ENCODE measurements at regions not wholly inside any gene's neighbourhood (a gene's known extent, or its start where the extent isn't known, plus 50 kb on each side); places are given as distances from the start of the nearest gene placed in this dataset.
"Not testable (repeated sequence)": the region's sequence is repeated elsewhere in the genome, so short reads cannot be mapped to it uniquely, and the experiment has no call there.

GRCh38 chr4:177809791-177810190, 367.6 kb upstream of the AGA start:
- no peak for DNase-seq

GRCh38 chr4:177810220-177810619, 368.0 kb upstream of the AGA start:
- no peak for DNase-seq

- DNase-seq = not testable (repeated sequence)
These were observed 376.2 kb upstream of the AGA start for GRCh38 chr4:177818392-177818791.

DNA sequence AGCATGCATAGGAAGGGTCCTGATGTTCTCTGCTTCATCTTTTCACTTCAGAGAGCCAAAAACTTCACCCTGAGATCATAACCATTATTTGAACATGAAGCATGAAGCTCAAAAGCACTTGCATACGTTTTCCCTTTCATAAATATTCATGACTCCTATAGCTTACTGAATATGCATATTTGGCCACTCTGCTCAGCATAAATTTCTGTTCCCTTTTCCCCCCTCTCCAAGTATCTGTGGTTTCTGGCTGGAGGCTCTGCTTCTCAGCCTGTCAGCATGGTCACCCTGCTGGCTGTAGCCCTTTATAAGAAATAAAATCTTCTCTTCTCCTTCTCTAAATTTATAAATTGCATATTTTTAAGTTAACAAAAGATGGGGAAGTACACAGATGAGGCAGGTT, 384.7 kb upstream of the AGA start:
- no peak for DNase-seq

DNA sequence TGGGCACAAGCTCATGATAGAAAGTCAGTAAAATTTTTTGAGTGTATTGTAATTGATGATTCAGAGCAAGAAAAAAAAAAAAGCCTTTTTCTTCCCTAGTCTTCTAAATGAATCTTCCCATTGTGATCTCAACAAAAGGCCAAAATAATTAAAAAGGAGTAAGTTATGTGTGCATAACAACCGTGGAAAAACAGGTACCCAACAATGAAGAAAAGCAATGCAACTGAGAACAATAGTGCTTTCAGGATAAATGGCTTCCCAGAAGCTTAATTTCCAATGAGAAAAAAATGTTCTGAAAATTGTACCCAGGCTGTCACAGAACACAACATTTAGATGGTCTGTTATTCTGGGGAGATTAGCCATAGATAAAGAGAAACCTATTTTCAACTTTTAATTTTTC, 399.0 kb upstream of the AGA start:
- no peak for DNase-seq

- no peak for DNase-seq
These were observed 411.0 kb upstream of the AGA start for GRCh38 chr4:177853229-177853628.

DNA sequence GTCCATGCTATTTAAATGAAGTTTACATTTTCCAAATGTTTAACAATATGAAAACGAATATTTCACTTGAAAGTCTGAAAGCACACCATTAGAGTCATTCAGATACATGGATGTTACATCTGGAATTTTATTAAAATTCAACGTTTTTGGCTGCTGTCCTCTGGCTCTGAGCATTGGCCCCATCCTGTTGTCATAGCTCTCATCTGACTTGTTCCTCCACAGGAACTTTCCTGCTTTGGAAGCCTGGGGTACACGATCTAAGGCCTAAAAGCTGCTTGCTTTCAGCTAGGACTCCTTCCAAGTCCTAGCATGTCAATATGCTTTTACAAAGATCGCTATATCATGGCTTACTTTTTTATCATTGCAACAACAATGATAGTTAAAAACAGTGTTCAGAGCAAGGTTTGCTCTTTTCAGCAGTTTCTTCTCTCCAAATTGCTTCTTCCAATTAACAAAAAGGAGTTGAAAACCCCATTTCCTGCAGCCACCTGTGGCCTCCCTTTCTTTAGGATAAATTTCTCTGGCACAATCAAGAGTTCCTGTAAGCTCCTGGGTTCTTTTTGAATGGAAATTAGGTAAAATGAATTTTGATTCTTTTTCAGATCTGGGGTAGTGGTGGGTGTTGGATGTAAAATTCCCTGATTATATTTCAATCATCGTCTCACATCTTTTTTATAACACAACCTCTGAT, 413.4 kb upstream of the AGA start:
- no peak for DNase-seq

- no peak for DNase-seq
These were observed 417.9 kb upstream of the AGA start for GRCh38 chr4:177860171-177860570.

DNA sequence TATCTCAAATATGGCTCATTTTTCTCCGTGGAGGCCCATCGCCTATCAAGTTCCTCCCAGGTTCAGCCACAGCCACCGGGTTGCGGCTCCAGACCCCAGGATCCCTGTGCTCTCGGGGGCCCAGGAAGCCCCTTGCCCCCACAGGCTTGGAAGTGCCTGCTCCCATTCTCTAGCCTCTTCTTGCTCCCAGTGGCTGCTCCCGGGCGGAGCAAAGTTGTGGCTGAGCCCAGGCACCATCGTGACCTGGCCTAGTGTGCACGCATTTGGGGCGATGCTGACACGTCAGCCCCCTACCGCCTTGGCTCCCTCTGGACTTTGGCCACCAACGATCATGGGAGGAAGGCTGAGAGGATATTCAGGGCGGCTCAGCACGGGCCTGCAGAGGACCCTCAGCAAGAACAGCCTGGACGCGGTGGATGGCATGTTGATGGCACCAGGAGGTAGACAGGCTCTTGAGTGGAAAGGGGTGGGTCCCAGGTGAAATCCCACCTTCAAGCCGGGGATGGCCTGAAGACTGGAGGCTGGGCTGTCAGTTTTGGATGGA, 419.4 kb upstream of the AGA start:
- DNase-seq = no peak

DNA sequence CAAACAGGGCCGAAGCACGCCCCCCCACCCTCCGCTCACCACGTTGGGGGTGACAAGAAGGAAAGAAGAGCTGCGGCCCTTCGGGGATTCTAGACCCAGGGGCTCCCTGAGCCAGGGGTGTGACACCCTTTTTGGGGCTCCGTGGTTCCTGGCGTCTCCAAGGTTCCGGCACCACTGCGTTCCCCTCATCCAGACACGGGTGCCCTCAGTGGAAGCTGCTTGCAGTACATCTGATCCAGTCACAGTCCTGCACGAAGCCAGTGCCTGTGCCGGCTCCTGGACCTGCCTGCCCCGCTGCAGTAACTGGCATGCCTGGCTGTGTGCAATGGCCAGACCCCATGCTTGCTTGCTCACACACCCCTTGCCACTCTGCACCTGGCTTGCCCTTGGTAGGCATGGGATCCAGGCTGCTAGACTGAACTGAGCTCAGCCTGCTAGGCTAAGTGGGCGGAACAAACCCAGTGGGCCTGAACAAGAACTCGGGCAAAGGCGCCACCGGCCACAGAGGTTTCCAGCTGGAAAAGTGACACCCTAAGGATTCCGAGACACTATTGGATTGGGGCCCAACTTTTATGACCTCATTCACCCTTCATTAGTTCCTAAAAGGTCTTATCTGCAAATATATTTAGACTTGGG, 420.4 kb upstream of the AGA start:
- no peak for DNase-seq

DNA sequence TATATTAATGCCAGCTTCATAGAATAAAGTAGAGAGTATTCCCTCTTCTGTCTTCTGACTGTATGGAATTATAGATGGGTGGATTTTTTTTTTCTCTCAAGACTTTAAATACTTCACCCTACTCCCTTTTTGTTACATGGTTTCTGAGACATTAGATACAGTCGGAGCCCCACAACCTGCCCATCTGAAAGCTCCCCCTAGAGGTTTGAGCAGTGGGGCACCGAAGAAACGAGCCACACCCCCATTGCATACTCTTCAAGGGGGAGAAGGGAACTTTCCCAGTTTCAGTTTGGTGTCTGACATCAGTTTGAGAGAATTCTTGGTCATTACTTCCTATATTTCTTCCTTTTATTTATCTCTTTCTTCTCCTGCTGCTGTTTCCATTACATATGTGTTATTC, 437.6 kb upstream of the AGA start:
- no peak for DNase-seq

- no peak for DNase-seq
These were observed 452.9 kb upstream of the AGA start for GRCh38 chr4:177895136-177895535.

DNA sequence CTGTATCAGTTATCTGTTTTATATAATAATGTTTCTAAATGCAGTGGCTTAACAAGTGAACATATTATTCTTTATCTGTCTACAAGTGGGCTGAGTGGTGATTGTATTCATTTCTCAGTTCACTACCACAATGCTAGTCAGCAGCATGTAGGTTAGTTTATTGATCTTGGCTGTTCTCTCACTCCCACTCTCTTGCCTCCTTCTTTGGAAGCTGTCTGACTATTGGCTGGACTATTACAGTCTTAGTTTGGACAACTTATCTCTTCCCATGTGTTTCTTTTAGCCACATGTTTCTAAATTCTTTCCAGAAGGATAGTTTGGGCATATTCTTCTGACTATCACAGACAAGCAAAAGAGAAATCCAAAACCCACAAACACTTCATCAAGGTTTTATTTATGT, 459.5 kb upstream of the AGA start:
- no peak for DNase-seq

- no peak for DNase-seq
These were observed 460.1 kb upstream of the AGA start for GRCh38 chr4:177902386-177902785.

GRCh38 chr4:177907736-177908424, 465.6 kb upstream of the AGA start:
- DNase-seq = no peak

GRCh38 chr4:177921715-177922114, 479.5 kb upstream of the AGA start:
- DNase-seq = no peak

- DNase-seq = no peak
These were observed 481.7 kb upstream of the AGA start for GRCh38 chr4:177923888-177924287.

- no peak for DNase-seq
These were observed 494.8 kb upstream of the AGA start for GRCh38 chr4:177937041-177937440.

DNA sequence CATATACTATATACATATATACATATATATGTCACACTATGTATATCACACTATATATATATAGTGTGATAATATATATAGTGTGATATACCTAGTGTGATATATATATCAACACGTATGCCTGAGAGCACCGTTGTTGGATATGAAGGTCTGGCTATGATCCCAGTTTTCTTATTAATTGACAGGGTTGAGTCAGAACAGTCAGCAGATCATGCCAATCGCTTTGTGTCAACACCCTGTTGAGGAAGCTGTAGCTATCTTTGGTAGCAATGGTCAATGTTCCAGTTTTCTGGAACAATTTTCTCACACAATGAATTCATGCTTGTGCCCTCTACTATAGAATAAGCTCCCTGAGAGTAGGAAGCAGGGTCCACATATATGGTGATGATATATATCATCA, 496.0 kb upstream of the AGA start:
- no peak for DNase-seq

DNA sequence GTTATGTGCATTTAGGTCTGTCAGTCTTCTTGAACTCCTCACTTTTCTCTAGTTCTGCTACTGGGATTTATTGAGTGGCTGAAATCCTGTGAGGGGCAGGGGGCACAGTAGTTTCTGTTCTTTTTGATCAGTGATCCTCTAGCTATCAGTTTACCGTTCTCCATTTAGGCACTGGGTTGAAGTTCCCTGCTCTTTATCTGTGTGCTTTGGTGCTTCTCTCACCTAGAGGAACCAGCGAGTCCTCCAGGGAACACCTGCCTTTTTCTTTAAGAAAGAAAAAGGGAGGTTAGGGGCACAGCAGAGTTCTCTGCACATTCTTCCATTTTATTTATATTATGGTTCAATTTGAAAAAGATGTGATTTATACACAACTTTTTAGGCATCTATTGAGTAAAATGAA, 503.0 kb upstream of the AGA start:
- no peak for DNase-seq

- no peak for DNase-seq
These were observed 505.4 kb upstream of the AGA start for GRCh38 chr4:177947607-177948006.

- no peak for DNase-seq
These were observed 506.6 kb upstream of the AGA start for GRCh38 chr4:177948853-177949252.

DNA sequence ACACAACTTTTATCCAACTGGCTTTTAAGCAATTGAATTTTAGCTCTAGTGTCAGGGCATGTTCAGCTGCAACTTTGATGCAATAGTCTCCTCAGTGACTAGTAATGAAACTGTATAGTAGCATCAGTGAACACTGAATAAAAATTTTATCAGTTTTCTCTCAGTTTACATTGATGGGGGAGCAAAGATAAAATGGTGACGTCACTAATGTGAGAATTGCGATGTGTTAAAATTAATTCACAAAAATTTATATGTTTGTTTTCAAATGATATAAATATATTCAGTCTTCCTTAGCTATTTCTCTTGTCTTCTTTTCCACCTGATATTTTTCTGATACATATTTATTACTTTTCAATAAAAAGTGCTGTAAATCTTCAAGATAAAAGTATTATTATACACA, 508.8 kb upstream of the AGA start:
- no peak for DNase-seq

DNA sequence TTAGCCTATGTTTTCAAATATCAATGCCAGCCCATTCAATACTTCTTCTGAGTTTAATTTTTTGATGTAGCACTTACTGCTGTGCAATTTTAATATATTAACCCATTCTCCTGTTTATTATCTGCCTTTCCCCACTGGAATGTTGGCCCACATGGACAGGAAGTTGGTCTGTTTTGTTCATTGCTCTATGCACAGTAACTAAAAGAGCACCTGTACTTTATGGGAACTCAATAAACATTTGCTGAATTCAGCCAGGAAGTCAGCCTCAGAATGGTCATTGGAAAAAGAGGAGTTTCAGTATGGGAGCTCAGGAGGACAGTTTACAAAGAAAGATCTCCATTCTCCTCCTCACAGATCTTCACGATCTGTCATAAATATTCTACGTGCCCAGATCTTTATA, 510.5 kb upstream of the AGA start:
- DNase-seq = no peak
